HepG2 (cell line): ENCODE measurements at regions not wholly inside any gene's neighbourhood (a gene's known extent, or its start where the extent isn't known, plus 50 kb on each side); places are given as distances from the start of the nearest gene placed in this dataset.

Experiments
- ATAC-seq: fragments of 200-7000 bp; cut with Tn5 transposase; 3 replicates; pipeline ENCODE4 v1.9.1; 2020; ENCODE audit warnings: mild to moderate bottlenecking, moderate library complexity
- BruUV-seq: library from RNA; stranded (reverse); fragments of 400-500 nt; replicated peaks from 2 replicates; lab custom pipeline; 2021; lab: Mats Ljungman, UMichigan
- CTCF ChIA-PET: fragments of 300-600 bp; formaldehyde crosslinking; extraction: SDS; loops from one replicate; lab custom pipeline; 2021; ENCODE audit warnings: low total read pairs, inconsistent platforms, low intra/inter-chr PET ratio; lab: Yijun Ruan, JAX
- POLR2A ChIA-PET: fragments of 350-600 bp; sonication (Branson Sonifier 250); formaldehyde crosslinking; loops from one replicate; lab custom pipeline; 2020; ENCODE audit warnings: antibody characterized with exemption, inconsistent platforms; lab: Yijun Ruan, JAX
- DNase-seq: peaks from one replicate; pipeline ENCODE4 v3.0.0-alpha.2; 2015; ENCODE audit warnings: low spot score
- FAIRE-seq: peaks from 3 replicates; lab custom pipeline; 2011; peaks lifted over from hg19 to GRCh38; lab: Jason Lieb, UNC
- H2AFZ ChIP-seq: one replicate; pipeline ENCODE4 v1.6.1; 2011; ENCODE audit warnings: low read length, inconsistent platforms
- H3K27ac ChIP-seq: fragments of 300-600 bp; 3 replicates; pipeline ENCODE4 v1.8.0; 2011; ENCODE audit warnings: mixed run types, mild to moderate bottlenecking, mixed read lengths, low read length, inconsistent platforms; ENCODE audit not compliant: insufficient read depth; ENCODE audit errors: extremely low read length
- H3K27me3 ChIP-seq, 2 experiments: fragments of 200-600 bp in 1 of 2; 2 replicates in 1 of 2; 3 replicates in 1 of 2; pipeline versions ENCODE4 v1.6.0 to v1.8.0; 2011; ENCODE audit warnings: low read length in 2 of 2, mild to moderate bottlenecking in 2 of 2, moderate library complexity in 2 of 2, inconsistent platforms in 1 of 2; ENCODE audit not compliant: insufficient read depth in 2 of 2, control insufficient read depth in 1 of 2
- H3K36me3 ChIP-seq, 2 experiments: fragments of 200-600 bp in 1 of 2; replicated peaks in 1 of 2; 2 replicates in 1 of 2; 3 replicates in 1 of 2; pipeline versions ENCODE4 v1.5.1 to v1.8.0; 2011; ENCODE audit warnings: low read length in 2 of 2, inconsistent platforms in 1 of 2; ENCODE audit not compliant: insufficient read depth in 2 of 2, control insufficient read depth in 1 of 2
- H3K4me1 ChIP-seq: 2 replicates; pipeline ENCODE4 v1.5.1; 2012; ENCODE audit warnings: low read length, inconsistent platforms; ENCODE audit not compliant: insufficient read depth
- H3K4me2 ChIP-seq: 2 replicates; pipeline ENCODE4 v1.6.0; 2011; ENCODE audit warnings: low read depth, low read length, inconsistent platforms
- H3K4me3 ChIP-seq, 3 experiments: fragments of 200-600 bp in 1 of 3; sonication (generic), shearing (Covaris generic) in 1 of 3; replicated peaks in 1 of 3; 2 replicates each; pipeline ENCODE4 v1.5.1; 2011 to 2016; ENCODE audit warnings: low read length in 3 of 3, inconsistent platforms in 2 of 3, low read depth in 2 of 3, mild to moderate bottlenecking in 2 of 3, control low read depth in 1 of 3, mixed read lengths in 1 of 3; ENCODE audit not compliant: insufficient read depth in 1 of 3
- H3K79me2 ChIP-seq: one replicate; pipeline ENCODE4 v1.6.1; 2011; ENCODE audit warnings: low read length, inconsistent platforms; ENCODE audit not compliant: insufficient read depth
- H3K9ac ChIP-seq: 2 replicates; pipeline ENCODE4 v1.6.0; 2011; ENCODE audit warnings: mild to moderate bottlenecking, low read depth, low read length, inconsistent platforms; ENCODE audit not compliant: insufficient read depth
- H3K9me3 ChIP-seq: 2 replicates; pipeline ENCODE4 v1.5.1; 2012; ENCODE audit warnings: mild to moderate bottlenecking, low read length
- H4K20me1 ChIP-seq: 2 replicates; pipeline ENCODE4 v1.6.0; 2011; ENCODE audit warnings: inconsistent platforms, mild to moderate bottlenecking, low read length, moderate library complexity; ENCODE audit not compliant: insufficient read depth
- MAFF ChIP-seq: IDR thresholded peaks from 2 replicates; pipeline ENCODE4 v1.6.1; 2011; ENCODE audit warnings: low read depth, low read length, improper control_type of control experiment
- PHF20 ChIP-seq: sonication (generic); formaldehyde crosslinking; IDR thresholded peaks from 2 replicates; pipeline ENCODE4 v1.5.0; 2020; ENCODE audit warnings: mild to moderate bottlenecking, missing genetic modification reagents
- SP1 ChIP-seq, 2 experiments: fragments of 450-650 bp in 1 of 2; sonication (generic) in 1 of 2; formaldehyde crosslinking in 1 of 2; IDR thresholded peaks; 2 replicates each; pipeline versions ENCODE4 v1.4.0 to v1.6.1; 2016 to 2020; ENCODE audit warnings: missing genetic modification reagents in 1 of 2
- ZFP37 ChIP-seq: sonication (generic); formaldehyde crosslinking; IDR thresholded peaks from 2 replicates; pipeline ENCODE4 v1.4.0; 2020; ENCODE audit warnings: missing genetic modification reagents, borderline replicate concordance
- ZNF552 ChIP-seq: sonication (generic); formaldehyde crosslinking; IDR thresholded peaks from 2 replicates; pipeline ENCODE4 v1.9.0; 2022; ENCODE audit warnings: missing genetic modification reagents, mild to moderate bottlenecking, borderline replicate concordance
- ZNF577 ChIP-seq: sonication (generic); formaldehyde crosslinking; IDR thresholded peaks from 2 replicates; pipeline ENCODE4 v1.4.0; 2020; ENCODE audit warnings: mild to moderate bottlenecking, low read depth, missing genetic modification reagents, borderline replicate concordance
- ZNF607 ChIP-seq: sonication (generic); formaldehyde crosslinking; IDR thresholded peaks from 2 replicates; pipeline ENCODE4 v1.5.1; 2020; ENCODE audit warnings: missing genetic modification reagents, mild to moderate bottlenecking, borderline replicate concordance
- ZNF678 ChIP-seq: sonication (generic); formaldehyde crosslinking; IDR thresholded peaks from 2 replicates; pipeline ENCODE4 v1.4.0; 2020; ENCODE audit warnings: mild to moderate bottlenecking, missing genetic modification reagents
- ZZZ3 ChIP-seq: sonication (generic); formaldehyde crosslinking; IDR thresholded peaks from 2 replicates; pipeline ENCODE4 v1.4.0; 2020; ENCODE audit warnings: missing genetic modification reagents, mild to moderate bottlenecking, borderline replicate concordance
- WGBS: methylation state at CpG from one replicate; pipeline ENCODE4 v1.1.6; 2017; ENCODE audit warnings: low lambda C conversion rate; 5-methylcytosine and 5-hydroxymethylcytosine counted together
- in situ Hi-C: cut with HindIII; loops from 2 replicates; pipeline ENCODE4 v1.10.0; 2017; ENCODE audit warnings: low pct_unique_long_range_greater_than_20kb; ENCODE audit not compliant: extremely low pct_ligation_motif_present
- intact Hi-C: fragments of 100-400 bp; cut with micrococcal nuclease; formaldehyde crosslinking; loops from one replicate; pipeline ENCODE4 v1.10.0; 2022; ENCODE audit not compliant: unreplicated experiment
- TF ChIP-seq, protein P1 (sequence below): sonication (generic); formaldehyde crosslinking; IDR thresholded peaks from 2 replicates; pipeline ENCODE4 v1.4.0; 2020; ENCODE audit warnings: missing genetic modification reagents, borderline replicate concordance
- TF ChIP-seq, protein P2 (sequence below): IDR thresholded peaks from 2 replicates; pipeline ENCODE4 v1.6.1; 2016; ENCODE audit warnings: missing compliant biosample characterization, missing genetic modification reagents, borderline replicate concordance
- TF ChIP-seq, protein P3 (sequence below): sonication (generic); formaldehyde crosslinking; IDR thresholded peaks from 2 replicates; pipeline ENCODE4 v1.4.0; 2020; ENCODE audit warnings: missing genetic modification reagents
- TF ChIP-seq, protein P4 (sequence below): sonication (generic); formaldehyde crosslinking; IDR thresholded peaks from 2 replicates; pipeline ENCODE4 v1.4.0; 2020; ENCODE audit warnings: missing genetic modification reagents

GRCh38 chr5:108686676-108687075 is 61.0 kb upstream of the FER start:
- peaks cover 14% of the 10 kb centered on the region for H3K4me1 ChIP-seq
- H3K9me3 ChIP-seq = no peaks in the 10 kb centered on the region
- FAIRE-seq (no peak), DNase-seq (no peak), ATAC-seq (no peak)
- H3K4me2 ChIP-seq = no peak overlapping the region
- H3K36me3 ChIP-seq = no peaks in the 10 kb centered on the region
- POLR2A ChIA-PET = interaction anchor here (2.3 kb wide), 1 partner anchor 41 kb away, joined by 9 read pairs; no protein-coding TSS in a partner anchor
- no peaks in the 10 kb centered on the region for H4K20me1 ChIP-seq
- no TSS peak for BruUV-seq
- H2AFZ ChIP-seq = no peak overlapping the region
- H3K79me2 ChIP-seq = no peaks in the 10 kb centered on the region
- in situ Hi-C loops (no loop called here), intact Hi-C loops (loop anchor here (5.0 kb wide), 1 partner anchor 41 kb away; no protein-coding TSS in a partner anchor)
- H3K27me3 ChIP-seq = no peaks in the 10 kb centered on the region; a peak in 1 of 5 replicates
- CTCF ChIA-PET = no interaction called here
- no peak overlapping the region for H3K9ac ChIP-seq
- H3K4me3 ChIP-seq = no peak overlapping the region
- H3K27ac ChIP-seq = no peak overlapping the region
- WGBS = 0% methylated on average over 1 of the region's 1 CpG
- TF ChIP-seq, protein P1, sequence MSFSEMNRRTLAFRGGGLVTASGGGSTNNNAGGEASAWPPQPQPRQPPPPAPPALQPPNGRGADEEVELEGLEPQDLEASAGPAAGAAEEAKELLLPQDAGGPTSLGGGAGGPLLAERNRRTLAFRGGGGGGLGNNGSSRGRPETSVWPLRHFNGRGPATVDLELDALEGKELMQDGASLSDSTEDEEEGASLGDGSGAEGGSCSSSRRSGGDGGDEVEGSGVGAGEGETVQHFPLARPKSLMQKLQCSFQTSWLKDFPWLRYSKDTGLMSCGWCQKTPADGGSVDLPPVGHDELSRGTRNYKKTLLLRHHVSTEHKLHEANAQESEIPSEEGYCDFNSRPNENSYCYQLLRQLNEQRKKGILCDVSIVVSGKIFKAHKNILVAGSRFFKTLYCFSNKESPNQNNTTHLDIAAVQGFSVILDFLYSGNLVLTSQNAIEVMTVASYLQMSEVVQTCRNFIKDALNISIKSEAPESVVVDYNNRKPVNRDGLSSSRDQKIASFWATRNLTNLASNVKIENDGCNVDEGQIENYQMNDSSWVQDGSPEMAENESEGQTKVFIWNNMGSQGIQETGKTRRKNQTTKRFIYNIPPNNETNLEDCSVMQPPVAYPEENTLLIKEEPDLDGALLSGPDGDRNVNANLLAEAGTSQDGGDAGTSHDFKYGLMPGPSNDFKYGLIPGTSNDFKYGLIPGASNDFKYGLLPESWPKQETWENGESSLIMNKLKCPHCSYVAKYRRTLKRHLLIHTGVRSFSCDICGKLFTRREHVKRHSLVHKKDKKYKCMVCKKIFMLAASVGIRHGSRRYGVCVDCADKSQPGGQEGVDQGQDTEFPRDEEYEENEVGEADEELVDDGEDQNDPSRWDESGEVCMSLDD (CRISPR knock-in tag) = no peak
- TF ChIP-seq, protein P2, sequence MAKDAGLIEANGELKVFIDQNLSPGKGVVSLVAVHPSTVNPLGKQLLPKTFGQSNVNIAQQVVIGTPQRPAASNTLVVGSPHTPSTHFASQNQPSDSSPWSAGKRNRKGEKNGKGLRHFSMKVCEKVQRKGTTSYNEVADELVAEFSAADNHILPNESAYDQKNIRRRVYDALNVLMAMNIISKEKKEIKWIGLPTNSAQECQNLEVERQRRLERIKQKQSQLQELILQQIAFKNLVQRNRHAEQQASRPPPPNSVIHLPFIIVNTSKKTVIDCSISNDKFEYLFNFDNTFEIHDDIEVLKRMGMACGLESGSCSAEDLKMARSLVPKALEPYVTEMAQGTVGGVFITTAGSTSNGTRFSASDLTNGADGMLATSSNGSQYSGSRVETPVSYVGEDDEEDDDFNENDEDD (CRISPR knock-in tag) = no peak
- TF ChIP-seq, protein P3, sequence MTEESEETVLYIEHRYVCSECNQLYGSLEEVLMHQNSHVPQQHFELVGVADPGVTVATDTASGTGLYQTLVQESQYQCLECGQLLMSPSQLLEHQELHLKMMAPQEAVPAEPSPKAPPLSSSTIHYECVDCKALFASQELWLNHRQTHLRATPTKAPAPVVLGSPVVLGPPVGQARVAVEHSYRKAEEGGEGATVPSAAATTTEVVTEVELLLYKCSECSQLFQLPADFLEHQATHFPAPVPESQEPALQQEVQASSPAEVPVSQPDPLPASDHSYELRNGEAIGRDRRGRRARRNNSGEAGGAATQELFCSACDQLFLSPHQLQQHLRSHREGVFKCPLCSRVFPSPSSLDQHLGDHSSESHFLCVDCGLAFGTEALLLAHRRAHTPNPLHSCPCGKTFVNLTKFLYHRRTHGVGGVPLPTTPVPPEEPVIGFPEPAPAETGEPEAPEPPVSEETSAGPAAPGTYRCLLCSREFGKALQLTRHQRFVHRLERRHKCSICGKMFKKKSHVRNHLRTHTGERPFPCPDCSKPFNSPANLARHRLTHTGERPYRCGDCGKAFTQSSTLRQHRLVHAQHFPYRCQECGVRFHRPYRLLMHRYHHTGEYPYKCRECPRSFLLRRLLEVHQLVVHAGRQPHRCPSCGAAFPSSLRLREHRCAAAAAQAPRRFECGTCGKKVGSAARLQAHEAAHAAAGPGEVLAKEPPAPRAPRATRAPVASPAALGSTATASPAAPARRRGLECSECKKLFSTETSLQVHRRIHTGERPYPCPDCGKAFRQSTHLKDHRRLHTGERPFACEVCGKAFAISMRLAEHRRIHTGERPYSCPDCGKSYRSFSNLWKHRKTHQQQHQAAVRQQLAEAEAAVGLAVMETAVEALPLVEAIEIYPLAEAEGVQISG (CRISPR knock-in tag) = no peak
- no peak for TF ChIP-seq ZFP37 (CRISPR knock-in tag)
- no peak for TF ChIP-seq SP1 (IDR thresholded peaks at IDR 0.05)
- no peak for TF ChIP-seq SP1 (CRISPR knock-in tag; IDR thresholded peaks at IDR 0.05)
- no peak for TF ChIP-seq ZZZ3
- no peak for TF ChIP-seq ZNF552 (CRISPR knock-in tag)
- no peak for TF ChIP-seq MAFF
- no peak for TF ChIP-seq ZNF607 (CRISPR knock-in tag)
- TF ChIP-seq, protein P4, sequence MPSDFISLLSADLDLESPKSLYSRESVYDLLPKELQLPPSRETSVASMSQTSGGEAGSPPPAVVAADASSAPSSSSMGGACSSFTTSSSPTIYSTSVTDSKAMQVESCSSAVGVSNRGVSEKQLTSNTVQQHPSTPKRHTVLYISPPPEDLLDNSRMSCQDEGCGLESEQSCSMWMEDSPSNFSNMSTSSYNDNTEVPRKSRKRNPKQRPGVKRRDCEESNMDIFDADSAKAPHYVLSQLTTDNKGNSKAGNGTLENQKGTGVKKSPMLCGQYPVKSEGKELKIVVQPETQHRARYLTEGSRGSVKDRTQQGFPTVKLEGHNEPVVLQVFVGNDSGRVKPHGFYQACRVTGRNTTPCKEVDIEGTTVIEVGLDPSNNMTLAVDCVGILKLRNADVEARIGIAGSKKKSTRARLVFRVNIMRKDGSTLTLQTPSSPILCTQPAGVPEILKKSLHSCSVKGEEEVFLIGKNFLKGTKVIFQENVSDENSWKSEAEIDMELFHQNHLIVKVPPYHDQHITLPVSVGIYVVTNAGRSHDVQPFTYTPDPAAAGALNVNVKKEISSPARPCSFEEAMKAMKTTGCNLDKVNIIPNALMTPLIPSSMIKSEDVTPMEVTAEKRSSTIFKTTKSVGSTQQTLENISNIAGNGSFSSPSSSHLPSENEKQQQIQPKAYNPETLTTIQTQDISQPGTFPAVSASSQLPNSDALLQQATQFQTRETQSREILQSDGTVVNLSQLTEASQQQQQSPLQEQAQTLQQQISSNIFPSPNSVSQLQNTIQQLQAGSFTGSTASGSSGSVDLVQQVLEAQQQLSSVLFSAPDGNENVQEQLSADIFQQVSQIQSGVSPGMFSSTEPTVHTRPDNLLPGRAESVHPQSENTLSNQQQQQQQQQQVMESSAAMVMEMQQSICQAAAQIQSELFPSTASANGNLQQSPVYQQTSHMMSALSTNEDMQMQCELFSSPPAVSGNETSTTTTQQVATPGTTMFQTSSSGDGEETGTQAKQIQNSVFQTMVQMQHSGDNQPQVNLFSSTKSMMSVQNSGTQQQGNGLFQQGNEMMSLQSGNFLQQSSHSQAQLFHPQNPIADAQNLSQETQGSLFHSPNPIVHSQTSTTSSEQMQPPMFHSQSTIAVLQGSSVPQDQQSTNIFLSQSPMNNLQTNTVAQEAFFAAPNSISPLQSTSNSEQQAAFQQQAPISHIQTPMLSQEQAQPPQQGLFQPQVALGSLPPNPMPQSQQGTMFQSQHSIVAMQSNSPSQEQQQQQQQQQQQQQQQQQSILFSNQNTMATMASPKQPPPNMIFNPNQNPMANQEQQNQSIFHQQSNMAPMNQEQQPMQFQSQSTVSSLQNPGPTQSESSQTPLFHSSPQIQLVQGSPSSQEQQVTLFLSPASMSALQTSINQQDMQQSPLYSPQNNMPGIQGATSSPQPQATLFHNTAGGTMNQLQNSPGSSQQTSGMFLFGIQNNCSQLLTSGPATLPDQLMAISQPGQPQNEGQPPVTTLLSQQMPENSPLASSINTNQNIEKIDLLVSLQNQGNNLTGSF (CRISPR knock-in tag) = no peak
- no peak for TF ChIP-seq PHF20 (CRISPR knock-in tag)
- no peak for TF ChIP-seq ZNF577
- TF ChIP-seq ZNF678 (CRISPR knock-in tag) = no peak
